HG03066 (cell line): ENCODE measurements at regions not wholly inside any gene's neighbourhood (a gene's known extent, or its start where the extent isn't known, plus 50 kb on each side); places are given as distances from the start of the nearest gene placed in this dataset.
"Not testable (repeated sequence)": the region's sequence is repeated elsewhere in the genome, so short reads cannot be mapped to it uniquely, and the experiment has no call there.

Experiments used
- ATAC-seq: cut with Tn5 transposase; IDR thresholded peaks from one replicate; pipeline ENCODE4 v1.9.1; 2021; ENCODE audit warnings: low read depth; ENCODE audit not compliant: unreplicated experiment

DNA sequence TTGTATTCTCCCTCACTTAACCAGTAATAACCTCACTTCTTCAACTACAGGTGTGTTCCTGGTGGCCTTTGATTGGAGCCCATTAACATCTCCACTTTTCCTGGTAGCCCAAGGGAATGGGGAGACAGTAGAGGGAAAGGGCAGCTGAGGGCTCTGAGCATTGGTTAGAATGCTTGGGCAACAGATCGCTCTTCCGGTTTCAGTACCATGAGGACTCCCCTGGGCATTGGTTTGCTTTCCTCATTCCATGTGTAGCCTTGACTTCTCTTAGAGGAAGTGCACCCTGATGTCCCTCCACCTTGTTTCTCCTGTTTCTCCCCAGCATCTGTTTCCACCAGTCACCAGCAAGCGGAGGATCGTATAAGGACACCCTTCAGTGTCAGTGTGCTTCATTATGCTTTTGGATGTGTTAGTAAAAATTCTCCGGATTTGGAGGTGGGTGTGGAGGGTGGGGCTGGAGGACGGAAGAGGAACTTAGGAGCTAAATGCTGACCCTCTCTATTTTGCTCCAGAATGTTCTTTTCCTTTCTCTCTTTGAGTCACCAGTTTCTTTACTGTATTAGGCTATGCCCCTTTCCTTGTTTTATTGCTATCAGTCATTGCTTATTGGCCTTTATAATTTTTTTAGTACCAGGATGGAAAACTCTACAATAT lies 50.6 kb upstream of the ZNG1B start:
- ATAC-seq = not testable (repeated sequence)

DNA sequence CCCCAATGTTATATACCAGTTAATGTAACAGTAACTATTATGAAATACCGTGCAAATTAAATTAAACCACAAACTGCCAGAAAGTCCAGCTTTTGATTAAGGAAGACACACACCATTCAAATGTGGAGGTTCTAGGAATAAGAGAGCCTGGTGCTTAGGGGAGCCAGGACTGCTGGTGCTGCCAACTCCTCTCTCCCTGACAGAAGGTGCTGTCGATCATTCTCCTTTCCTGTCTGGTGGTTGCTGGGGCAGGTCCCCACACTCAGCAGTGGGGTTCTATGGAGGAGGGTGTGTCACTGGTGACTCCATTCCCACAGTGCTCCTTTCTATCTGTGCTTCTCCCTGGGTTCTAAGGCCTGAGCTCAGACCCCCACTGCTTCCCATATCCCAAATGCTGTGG lies 57.9 kb upstream of the ZNG1B start:
- not testable (repeated sequence) for ATAC-seq

DNA sequence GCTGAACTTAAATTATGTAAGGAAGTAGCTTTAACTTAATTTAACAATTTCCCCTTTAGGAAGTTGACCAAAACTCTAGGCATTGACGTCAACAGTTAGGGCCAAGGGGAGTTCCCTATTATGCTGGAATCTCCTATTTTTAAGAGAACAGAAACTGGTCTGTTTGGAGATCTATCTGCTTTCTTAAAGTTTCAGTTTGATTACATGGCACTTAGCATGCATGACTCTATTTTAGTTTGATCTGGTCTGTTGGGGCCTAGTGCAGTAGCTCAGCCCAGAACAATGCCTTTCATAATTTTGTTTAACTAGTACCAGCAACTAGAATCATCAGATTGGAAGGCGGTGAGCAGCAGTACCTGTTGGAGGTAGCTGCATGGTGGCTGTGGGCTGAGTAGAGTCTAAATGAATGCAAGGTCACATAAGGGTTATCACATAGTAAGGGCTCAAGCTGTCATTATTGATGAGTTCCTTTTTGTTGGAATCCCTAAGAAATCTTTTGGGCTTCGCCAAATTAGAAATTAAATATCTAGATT lies 60.5 kb upstream of the ZNG1B start:
- ATAC-seq = peak; percentile 68

DNA sequence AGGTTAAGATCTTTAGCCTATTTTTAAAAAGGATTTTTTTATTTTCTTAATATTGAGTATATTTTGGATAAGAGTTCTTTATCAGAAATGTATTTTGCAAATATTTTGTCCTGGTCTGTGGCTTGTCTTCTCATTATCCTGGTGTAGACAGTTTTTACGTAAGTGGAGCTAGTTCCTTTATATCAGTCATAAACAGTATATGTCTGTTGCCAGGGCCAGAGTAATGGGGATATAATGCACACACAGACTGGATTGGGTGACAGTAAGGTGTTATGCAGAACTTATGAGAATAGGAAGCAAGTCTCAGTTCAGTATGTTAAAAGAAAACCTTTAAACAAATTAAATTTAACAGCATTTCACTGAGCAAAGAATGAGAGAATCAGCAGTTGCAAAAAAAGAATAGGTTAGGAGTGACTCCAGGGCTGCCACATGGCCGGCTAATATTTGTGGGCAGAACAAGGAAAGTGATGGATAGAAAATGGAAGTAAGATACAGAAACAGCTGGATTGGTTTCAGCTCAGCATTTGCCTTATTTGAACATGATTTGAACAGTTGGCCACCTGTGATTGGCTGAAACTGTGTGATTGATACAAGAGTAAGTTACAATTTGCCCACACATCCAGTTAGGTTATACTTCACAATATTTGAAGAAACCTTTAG lies 61.1 kb upstream of the ZNG1B start:
- peak; percentile 24 for ATAC-seq

DNA sequence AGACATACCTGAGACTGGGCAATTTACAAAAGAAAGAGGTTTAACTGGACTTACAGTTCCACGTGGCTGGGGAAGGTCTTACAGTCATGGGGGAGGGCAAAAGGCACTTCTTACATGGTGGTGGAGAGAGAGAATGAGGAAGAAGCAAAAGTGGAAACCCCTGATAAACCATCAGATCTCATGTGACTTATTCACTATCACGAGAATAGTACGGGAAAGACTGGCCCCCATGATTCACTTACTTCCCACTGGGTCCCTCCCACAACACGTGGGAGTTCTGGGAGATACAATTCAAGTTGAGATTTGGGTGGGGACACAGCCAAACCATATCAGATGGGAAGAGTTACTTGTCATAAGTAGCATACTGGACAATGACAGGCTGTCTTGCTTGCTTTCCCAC lies 62.6 kb upstream of the ZNG1B start:
- ATAC-seq = not testable (repeated sequence)

DNA sequence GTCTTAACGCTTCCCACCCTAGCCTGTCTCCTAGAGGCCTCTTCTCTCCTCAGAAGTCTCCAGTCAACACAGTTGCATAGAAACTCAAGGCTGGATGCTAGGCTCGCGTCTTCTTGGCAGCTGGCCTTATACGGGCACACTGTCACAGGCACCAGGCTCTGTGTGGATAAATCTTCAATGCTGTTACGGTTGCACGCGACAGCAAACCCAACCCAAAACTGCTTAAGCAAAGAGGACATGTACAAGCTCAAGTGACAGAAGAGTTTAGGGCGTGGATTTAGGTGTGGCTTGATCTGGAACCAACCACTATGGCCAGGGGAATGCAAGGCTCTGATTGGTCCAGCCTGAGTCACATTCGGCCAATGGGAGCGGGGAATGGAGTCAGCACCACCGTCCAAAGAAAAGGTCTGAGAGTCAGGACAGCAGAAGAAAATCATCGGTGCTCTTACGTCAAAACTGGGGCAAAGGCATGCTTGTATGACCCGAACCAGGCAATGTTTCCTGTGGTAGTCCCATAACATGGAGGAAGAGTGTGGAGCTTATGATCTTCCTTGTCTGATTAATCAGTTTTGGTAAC lies 65.1 kb upstream of the ZNG1B start:
- ATAC-seq = not testable (repeated sequence)

DNA sequence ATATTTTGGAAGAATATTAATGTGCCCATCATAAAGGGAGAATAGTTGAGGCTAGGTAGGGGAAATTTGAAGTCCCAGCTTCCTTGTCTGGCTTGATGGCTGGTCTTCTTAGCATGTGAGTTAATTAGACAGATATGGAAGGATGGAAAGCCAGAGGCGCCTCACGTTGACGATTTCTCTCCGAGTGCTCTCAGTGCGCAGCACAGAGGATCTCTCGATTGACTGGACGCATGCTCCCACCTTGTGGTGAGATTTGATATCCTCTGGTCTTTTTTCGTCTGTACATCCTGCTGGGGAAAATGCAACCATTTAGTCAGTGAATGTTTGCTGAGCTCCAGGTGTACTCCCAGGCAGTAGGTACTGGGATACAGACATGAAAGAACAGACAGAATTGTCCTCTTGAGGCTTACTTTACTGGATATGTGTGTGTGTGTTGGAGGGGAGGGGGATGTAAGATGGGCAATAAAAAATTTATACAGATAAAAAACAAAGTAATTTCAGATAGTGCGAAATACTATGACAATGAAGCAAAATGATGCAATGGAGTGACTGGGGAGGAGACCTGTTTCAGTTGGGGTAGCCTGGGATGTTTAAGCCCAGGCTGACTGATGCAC lies 66.9 kb upstream of the ZNG1B start:
- ATAC-seq = peak; percentile 60

DNA sequence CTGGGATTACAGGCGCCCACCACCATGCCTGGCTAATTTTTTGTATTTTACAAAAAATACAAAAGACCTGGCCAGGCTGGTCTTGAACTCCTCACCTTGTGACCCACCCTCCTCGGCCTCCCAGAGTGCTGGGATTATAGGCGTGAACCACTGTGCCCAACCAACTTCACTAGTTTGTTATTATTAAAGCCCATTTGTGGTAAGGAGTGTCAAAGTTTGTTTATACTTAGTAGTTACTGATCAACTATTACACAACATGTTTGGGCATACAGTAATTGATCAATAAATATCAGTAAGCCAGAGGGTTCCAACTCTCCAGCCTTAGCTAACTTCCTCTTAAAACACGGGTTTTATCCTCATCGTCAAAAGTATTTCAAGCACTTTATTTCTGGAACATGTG lies 67.5 kb upstream of the ZNG1B start:
- no peak for ATAC-seq

DNA sequence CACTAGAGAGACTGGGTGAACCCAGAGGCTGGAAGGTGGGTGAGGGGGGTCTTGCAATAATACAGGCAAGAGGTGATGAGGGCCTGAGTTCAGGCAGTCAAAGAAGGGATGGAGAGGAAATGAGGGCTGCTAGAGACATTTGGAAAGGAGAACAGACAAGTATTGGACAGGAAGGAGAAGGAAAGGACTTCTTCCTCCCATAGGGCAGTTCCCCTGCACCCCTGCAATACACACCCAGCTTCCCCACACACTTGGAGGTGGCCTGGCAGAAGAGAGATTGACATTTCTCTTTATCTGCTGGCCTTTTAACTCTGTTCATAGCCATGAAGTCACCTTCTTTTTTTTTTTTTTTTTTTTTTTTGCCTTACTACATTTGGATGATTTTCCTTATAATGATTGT lies 68.9 kb upstream of the ZNG1B start:
- not testable (repeated sequence) for ATAC-seq

DNA sequence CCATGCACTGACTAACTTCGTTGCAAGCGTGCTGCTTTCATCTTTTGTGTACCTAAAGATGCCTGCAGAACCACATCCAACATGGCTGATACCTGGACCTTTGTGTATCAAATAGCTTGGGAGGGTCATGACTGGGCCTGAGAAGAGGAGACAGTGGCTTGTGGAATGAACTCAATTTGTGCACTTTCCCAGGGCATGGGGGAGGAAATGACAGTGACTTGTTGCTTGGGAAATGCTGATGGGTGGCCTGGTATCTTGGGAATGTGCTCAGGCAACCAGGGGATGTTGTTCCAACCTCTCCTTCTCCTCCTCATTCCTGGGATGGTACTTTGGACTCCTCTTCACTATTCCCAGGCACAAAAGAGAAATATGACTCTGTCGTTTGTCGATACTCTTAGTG lies 70.7 kb upstream of the ZNG1B start:
- not testable (repeated sequence) for ATAC-seq

DNA sequence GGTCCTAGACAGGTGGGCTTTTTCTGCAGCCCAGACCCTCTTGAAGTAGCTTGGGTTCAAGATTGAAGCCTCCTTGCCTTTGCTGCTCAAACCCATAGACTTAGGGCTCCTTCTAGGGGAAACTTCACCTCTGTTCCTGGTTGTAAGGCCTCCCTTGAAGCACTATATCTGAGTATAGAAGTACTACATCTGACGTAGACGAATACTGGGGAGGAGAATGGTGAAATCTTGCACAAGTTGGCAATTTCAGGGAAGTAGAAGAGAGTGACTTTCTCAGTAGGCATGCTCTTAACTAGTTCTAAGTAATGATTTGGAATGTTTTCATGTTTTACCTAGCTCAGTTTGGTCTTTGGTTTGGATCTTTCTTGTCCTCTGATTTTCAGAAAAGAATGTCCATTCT lies 71.7 kb upstream of the ZNG1B start:
- ATAC-seq = not testable (repeated sequence)

DNA sequence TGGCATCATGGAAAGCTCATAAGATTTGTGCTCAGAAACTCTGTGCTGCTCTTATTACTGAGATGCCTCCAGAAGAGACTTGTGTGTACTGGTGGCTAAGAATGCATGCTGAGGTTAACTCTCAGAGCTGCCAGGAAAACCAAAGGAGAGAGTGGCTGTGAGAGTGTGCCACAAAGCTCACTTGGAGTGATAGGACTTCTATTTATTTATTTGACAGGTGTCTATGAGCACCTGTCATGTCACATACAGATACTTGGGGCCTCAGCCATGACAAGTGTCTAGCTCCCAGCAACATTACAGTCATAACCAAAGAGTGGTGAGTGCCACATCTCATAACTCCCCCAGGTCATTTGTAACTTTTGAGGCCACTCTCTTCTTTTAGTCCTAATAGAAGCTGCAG lies 72.2 kb upstream of the ZNG1B start:
- ATAC-seq = not testable (repeated sequence)

DNA sequence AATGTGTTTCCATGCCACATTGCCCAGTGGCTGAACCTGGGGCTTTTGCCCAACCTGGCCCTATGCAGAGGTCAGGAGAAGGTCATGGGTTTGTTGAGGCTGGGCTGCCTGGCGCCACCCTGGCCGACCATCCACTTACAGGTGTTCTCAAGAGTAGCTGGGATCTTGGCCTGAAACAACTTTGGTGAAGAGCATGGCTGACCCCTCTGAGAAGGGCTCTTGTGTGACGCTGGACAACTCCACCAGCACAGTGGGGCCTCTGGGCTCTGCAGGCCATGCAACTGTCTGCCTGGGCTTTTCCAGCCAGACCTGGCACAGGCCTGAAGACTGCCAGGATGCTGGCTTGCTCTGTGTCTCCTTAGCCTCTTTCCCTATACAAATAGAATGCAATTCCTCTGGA lies 76.4 kb upstream of the ZNG1B start:
- no peak for ATAC-seq

DNA sequence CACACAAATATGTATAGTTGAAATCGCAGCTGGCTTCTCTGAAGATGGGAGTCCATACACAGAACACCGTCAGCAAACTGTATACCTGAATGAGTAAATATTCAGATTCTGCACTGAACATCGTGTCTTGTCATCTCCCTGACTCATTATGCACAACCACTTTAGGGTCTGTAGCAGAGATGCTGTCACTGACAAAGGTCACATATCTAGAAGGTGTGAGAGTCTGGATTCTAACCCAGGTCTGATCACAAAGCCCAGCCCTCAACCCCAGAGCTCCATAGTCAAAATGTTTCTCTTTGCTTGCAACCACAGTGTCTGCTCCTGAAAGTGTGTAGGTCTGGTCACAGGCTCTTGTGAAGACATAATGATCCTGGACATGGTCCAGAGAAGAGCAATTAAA lies 78.3 kb upstream of the PAX8 start:
- no peak for ATAC-seq

DNA sequence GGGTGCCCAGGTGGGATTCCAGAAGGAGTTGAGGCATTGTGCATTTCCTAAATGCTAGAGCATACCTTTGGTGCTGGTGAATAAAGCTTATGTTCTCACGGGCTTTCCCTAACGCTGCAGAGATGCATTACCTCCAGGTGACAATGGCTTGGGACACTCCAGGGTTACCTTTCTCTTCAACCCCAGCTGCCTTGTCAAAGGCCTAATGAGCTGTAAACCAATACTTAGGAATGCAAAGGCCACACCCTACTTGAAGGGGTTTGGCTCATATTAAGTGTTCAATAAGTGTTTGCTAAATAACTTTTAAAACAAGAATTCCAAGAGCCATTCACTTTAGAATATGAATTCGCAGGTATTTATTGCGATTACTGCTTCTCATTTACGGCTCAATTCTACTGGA lies 77.6 kb upstream of the PAX8 start:
- not testable (repeated sequence) for ATAC-seq

DNA sequence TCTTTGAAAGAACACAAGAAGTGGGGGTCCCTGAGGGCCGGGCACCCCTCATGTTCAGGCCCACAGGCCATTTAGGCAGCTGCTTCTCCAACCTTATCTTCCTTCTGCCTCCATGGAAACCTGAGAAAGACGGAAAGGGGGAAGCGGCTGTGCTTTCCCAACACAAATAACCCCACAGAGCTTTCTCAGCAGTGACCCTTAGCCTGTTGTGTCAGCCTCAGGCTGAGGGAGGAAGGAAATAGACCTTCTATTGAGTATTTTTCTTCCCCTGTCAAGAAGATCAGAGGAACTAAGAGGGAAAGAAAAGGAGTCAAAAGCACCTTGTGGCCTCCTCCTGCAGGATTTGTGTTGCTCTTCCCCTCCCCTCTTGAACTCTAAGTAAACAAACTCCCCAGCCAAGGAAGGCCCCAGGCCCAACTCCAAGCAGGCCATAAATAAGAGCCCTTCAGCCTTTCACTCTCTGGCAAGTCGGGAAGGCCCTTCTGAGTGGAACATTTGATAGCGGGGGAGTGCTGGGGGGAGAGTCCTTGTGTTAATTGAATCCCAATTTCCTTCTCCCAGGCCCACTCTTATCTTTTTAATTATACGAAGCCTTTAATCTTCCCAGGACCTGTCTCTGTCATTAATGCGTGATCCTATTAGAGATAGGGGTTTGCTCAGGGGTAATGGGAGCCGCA lies 76.8 kb upstream of the PAX8 start:
- ATAC-seq = not testable (repeated sequence)

DNA sequence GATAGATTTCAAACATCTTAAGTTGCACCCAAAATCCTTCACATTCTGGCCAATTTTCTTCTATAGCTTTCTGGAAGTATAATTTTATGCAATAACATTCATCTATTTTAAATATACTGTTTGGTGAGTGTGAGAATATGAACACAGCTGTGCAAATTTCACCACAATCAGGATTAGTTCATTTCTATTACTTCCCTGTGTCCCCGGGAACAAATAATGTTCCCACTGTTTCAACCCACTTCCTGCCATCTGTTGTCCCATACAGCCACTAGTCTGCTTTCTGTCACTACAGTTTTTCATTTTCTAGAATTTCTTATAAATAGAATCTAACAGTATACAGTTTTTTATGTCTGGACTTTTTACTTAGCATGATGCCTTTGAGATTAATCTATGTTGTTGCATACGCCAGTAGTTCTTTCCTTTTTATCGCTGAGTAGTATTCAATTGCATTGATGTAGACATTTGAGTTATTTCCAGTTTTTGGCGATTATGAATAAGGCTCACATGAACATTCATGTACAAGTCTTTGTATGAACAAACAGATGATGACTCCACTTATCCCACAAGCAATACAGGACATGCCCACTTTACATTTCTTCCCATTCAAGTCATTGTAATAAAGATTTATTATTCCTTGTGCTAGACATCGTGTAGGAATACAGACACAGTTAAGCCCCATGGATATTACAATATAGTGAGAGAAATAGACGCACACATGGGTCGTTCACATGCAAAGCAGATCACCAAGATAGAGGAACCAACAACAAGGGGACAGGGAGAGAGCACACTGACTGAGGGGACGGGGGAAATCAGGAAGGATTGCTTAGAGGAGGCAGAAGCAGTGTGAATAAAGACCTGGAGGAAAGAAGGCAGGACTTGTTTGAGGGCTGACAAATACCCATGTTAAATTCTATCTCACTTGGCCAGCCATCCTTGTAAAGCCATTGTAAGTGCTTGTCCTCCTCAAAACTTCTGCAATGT lies 72.9 kb upstream of the PAX8 start:
- ATAC-seq = no peak

DNA sequence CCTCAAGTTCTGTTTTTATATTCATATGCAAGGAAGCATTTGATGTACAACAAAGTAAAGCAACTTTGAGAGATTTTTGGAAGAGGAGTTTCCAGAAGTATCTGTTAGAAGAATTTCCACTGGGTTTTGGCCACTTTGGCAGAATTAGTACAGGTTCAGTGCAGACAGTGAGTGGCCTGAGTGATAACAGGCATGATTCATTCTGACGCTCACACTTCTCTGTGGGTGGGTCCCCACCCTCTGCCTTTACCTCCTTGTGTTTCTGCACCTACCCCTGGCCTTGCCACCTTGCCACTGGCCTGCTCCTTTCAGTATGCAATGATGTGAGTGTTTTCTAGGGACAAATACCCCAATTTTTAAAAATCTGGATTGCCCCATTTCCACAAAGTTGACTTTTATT lies 65.1 kb upstream of the PAX8 start:
- ATAC-seq = not testable (repeated sequence)

DNA sequence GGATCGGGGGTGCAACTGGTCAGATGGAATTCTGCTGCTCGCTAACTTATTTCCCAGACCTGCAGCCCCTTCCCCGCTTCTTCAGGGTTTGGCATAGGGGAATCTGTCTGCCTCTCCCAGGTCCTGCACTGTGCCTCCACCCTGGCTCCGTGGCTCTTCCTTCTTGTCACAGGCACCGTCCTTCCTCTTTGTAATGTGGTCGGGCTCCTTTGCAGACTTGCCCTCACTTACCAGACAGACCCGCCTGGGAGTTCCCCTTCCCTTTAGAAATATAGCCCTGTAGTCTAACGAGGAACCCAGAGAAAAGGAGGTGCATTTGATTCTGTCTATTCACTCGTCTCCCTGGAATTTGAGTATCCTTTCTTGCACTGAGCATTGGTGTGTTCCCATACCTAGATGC lies 63.9 kb upstream of the PAX8 start:
- no peak for ATAC-seq

DNA sequence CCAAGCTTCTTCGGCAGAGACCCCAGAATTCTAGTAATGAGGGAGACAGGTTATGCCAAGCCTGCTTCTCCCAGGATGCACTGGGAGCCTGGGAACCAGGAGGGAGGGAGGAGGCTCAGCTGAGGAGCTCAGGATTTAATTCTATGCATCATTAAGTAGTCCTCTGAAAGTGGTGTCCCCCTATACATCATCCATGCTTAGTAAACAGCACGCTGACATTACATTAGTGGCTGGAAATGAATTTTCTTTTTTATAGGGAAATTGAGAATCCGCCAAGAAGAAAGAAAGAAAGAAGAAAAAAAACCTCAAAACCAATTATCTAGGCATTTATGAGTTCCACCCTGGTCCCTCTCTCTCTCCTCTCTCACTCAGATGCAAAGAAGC lies 63.1 kb upstream of the PAX8 start:
- ATAC-seq = not testable (repeated sequence)
